IMR-90 (cell line): ENCODE measurements at regions not wholly inside any gene's neighbourhood (a gene's known extent, or its start where the extent isn't known, plus 50 kb on each side); places are given as distances from the start of the nearest gene placed in this dataset.

Experiments used
- ATAC-seq: fragments of 200-7000 bp; cut with Tn5 transposase; 2 replicates; pipeline ENCODE4 v1.9.1; 2020; ENCODE audit warnings: low read depth, mild to moderate bottlenecking, moderate library complexity
- BruUV-seq: library from RNA; stranded (reverse); fragments of 400-500 nt; replicated peaks from 2 replicates; lab custom pipeline; 2021; lab: Mats Ljungman, UMichigan
- CTCF ChIA-PET: fragments of 300-600 bp; formaldehyde crosslinking; extraction: SDS; loops from one replicate; lab custom pipeline; 2021; ENCODE audit warnings: antibody characterized with exemption; lab: Yijun Ruan, JAX
- POLR2A ChIA-PET: fragments of 300-600 bp; sonication (Branson Sonifier 250); formaldehyde crosslinking; loops from one replicate; lab custom pipeline; 2022; ENCODE audit warnings: antibody characterized with exemption; ENCODE audit not compliant: unreplicated experiment; lab: Charles Lee
- DNase-seq: peaks from one replicate; pipeline ENCODE4 v3.0.0; 2013
- H2AFZ ChIP-seq: replicated peaks from 2 replicates; pipeline ENCODE3; 2013; ENCODE audit warnings: low read length, mild to moderate bottlenecking; ENCODE audit not compliant: poor library complexity
- H2AK5ac ChIP-seq: 2 replicates; pipeline ENCODE4 v1.6.1; 2013; ENCODE audit warnings: low read depth, low read length, inconsistent platforms
- H2AK9ac ChIP-seq: replicated peaks from 2 replicates; pipeline ENCODE3; 2013; ENCODE audit warnings: mild to moderate bottlenecking, low read depth, low read length, moderate library complexity; ENCODE audit not compliant: poor library complexity
- H2BK120ac ChIP-seq: 2 replicates; pipeline ENCODE4 v1.6.1; 2013; ENCODE audit warnings: low read depth, low read length, inconsistent platforms
- H2BK15ac ChIP-seq: 3 replicates; pipeline ENCODE4 v1.6.1; 2013; ENCODE audit warnings: low read depth, low read length, inconsistent platforms
- H2BK20ac ChIP-seq: 2 replicates; pipeline ENCODE4 v1.6.1; 2013; ENCODE audit warnings: low read depth, mild to moderate bottlenecking, inconsistent platforms, low read length, moderate library complexity
- H2BK5ac ChIP-seq: 2 replicates; pipeline ENCODE4 v1.6.1; 2013; ENCODE audit warnings: mild to moderate bottlenecking, low read depth, low read length, inconsistent platforms; ENCODE audit not compliant: poor library complexity, severe bottlenecking
- H3K14ac ChIP-seq: replicated peaks from 2 replicates; pipeline ENCODE4 v1.6.1; 2013; ENCODE audit warnings: low read depth, low read length, inconsistent platforms
- H3K18ac ChIP-seq: 2 replicates; pipeline ENCODE4 v1.6.1; 2013; ENCODE audit warnings: low read depth, low read length, control low read depth
- H3K23ac ChIP-seq: 2 replicates; pipeline ENCODE4 v1.6.1; 2013; ENCODE audit warnings: low read depth, low read length, inconsistent platforms
- H3K27ac ChIP-seq: 2 replicates; pipeline ENCODE4 v1.5.1; 2013; ENCODE audit warnings: mild to moderate bottlenecking, control low read depth, low read length; ENCODE audit not compliant: insufficient read depth
- H3K27me3 ChIP-seq: 2 replicates; pipeline ENCODE4 v1.6.1; 2013; ENCODE audit warnings: low read length; ENCODE audit not compliant: control insufficient read depth, insufficient read depth
- H3K36me3 ChIP-seq: 2 replicates; pipeline ENCODE4 v1.6.1; 2013; ENCODE audit warnings: low read length, mixed read lengths; ENCODE audit not compliant: control insufficient read depth, insufficient read depth
- H3K4ac ChIP-seq: 2 replicates; pipeline ENCODE4 v1.6.1; 2013; ENCODE audit warnings: low read depth, low read length, inconsistent platforms
- H3K4me1 ChIP-seq: 2 replicates; pipeline ENCODE4 v1.6.1; 2013; ENCODE audit warnings: low read length, mixed read lengths; ENCODE audit not compliant: control insufficient read depth, insufficient read depth
- H3K4me2 ChIP-seq: 2 replicates; pipeline ENCODE4 v1.6.1; 2013; ENCODE audit warnings: low read depth, mild to moderate bottlenecking, control low read depth, low read length, moderate library complexity
- H3K4me3 ChIP-seq: 2 replicates; pipeline ENCODE4 v1.5.1; 2013; ENCODE audit warnings: low read depth, mild to moderate bottlenecking, control low read depth, low read length, moderate library complexity; ENCODE audit not compliant: insufficient read depth
- H3K56ac ChIP-seq: 2 replicates; pipeline ENCODE4 v1.6.1; 2013; ENCODE audit warnings: low read length, inconsistent platforms; ENCODE audit not compliant: insufficient read depth; ENCODE audit errors: extremely low read depth
- H3K79me1 ChIP-seq, 2 experiments: 2 replicates each; pipeline ENCODE4 v1.6.1; 2013; ENCODE audit warnings: low read length in 2 of 2, inconsistent platforms in 1 of 2, low read depth in 1 of 2
- H3K9ac ChIP-seq: 2 replicates; pipeline ENCODE4 v1.6.1; 2013; ENCODE audit warnings: low read depth, low read length, control low read depth
- H3K9me1 ChIP-seq: 2 replicates; pipeline ENCODE4 v1.6.1; 2013; ENCODE audit warnings: low read length, inconsistent platforms; ENCODE audit not compliant: insufficient read depth
- H3K9me3 ChIP-seq: 2 replicates; pipeline ENCODE4 v1.6.1; 2013; ENCODE audit warnings: low read length; ENCODE audit not compliant: control insufficient read depth, insufficient read depth
- H4K20me1 ChIP-seq: 2 replicates; pipeline ENCODE4 v1.6.1; 2013; ENCODE audit warnings: low read length, inconsistent platforms; ENCODE audit not compliant: insufficient read depth
- H4K5ac ChIP-seq: 2 replicates; pipeline ENCODE4 v1.6.1; 2013; ENCODE audit warnings: mild to moderate bottlenecking, low read depth, low read length, control low read depth
- H4K8ac ChIP-seq, 2 experiments: 2 replicates each; pipeline ENCODE4 v1.6.1; 2013; ENCODE audit warnings: low read depth in 2 of 2, low read length in 2 of 2, control low read depth in 1 of 2, inconsistent platforms in 1 of 2
- H4K91ac ChIP-seq: 2 replicates; pipeline ENCODE4 v1.6.1; 2013; ENCODE audit warnings: low read depth, low read length, inconsistent platforms; ENCODE audit not compliant: insufficient read depth
- BHLHE40 ChIP-seq: fragments of 150-350 bp; IDR thresholded peaks from 2 replicates; pipeline ENCODE4 v1.6.1; 2016; ENCODE audit warnings: mild to moderate bottlenecking, low read depth, low read length
- CEBPB ChIP-seq: IDR thresholded peaks from 2 replicates; pipeline ENCODE4 v1.6.1; 2012; ENCODE audit warnings: low read depth, low read length, improper control_type of control experiment
- CHD1 ChIP-seq: IDR thresholded peaks from 2 replicates; pipeline ENCODE4 v1.6.1; 2012; ENCODE audit warnings: low read depth, low read length, improper control_type of control experiment
- ELK1 ChIP-seq: fragments of 150-350 bp; IDR thresholded peaks from 2 replicates; pipeline ENCODE4 v1.6.1; 2016; ENCODE audit warnings: low read depth, mild to moderate bottlenecking, low read length, moderate library complexity, borderline replicate concordance
- FOS ChIP-seq: fragments of 150-350 bp; IDR thresholded peaks from 2 replicates; pipeline ENCODE4 v1.6.1; 2016; ENCODE audit warnings: low read depth, low read length
- MAFK ChIP-seq: IDR thresholded peaks from 2 replicates; pipeline ENCODE4 v1.6.1; 2012; ENCODE audit warnings: low read depth, low read length, improper control_type of control experiment
- MAZ ChIP-seq: IDR thresholded peaks from 2 replicates; pipeline ENCODE4 v1.6.1; 2012; ENCODE audit warnings: low read depth, mild to moderate bottlenecking, low read length, improper control_type of control experiment, moderate library complexity, borderline replicate concordance
- MXI1 ChIP-seq: IDR thresholded peaks from 2 replicates; pipeline ENCODE4 v1.6.1; 2012; ENCODE audit warnings: low read depth, mild to moderate bottlenecking, low read length, moderate library complexity, borderline replicate concordance
- NFE2L2 ChIP-seq: fragments of 150-350 bp; IDR thresholded peaks from 2 replicates; pipeline ENCODE4 v1.6.1; 2016; ENCODE audit warnings: low read depth, mild to moderate bottlenecking, low read length
- POLR2A ChIP-seq: IDR thresholded peaks from 2 replicates; pipeline ENCODE4 v1.6.1; 2012; ENCODE audit warnings: mild to moderate bottlenecking, low read depth, low read length
- RAD21 ChIP-seq: IDR thresholded peaks from 2 replicates; pipeline ENCODE4 v1.6.1; 2012; ENCODE audit warnings: low read length, improper control_type of control experiment
- RCOR1 ChIP-seq: IDR thresholded peaks from 2 replicates; pipeline ENCODE4 v1.6.1; 2012; ENCODE audit warnings: mild to moderate bottlenecking, low read length, improper control_type of control experiment; ENCODE audit not compliant: insufficient replicate concordance
- RFX5 ChIP-seq: IDR thresholded peaks from 2 replicates; pipeline ENCODE4 v1.8.0; 2012; ENCODE audit warnings: low read depth, mild to moderate bottlenecking, low read length, moderate library complexity
- SMC3 ChIP-seq: fragments of 150-350 bp; IDR thresholded peaks from 2 replicates; pipeline ENCODE4 v1.6.1; 2016; ENCODE audit warnings: low read depth, mild to moderate bottlenecking, antibody characterized with exemption, low read length, moderate library complexity
- USF2 ChIP-seq: fragments of 150-350 bp; IDR thresholded peaks from 2 replicates; pipeline ENCODE4 v1.6.1; 2017; ENCODE audit warnings: mild to moderate bottlenecking, antibody characterized with exemption, low read length, low read depth
- WGBS, 2 experiments: methylation state at CpG; one replicate each; pipeline versions ENCODE4 v1.1.5 to v1.1.7; 2013; ENCODE audit warnings: missing lambda C conversion rate in 2 of 2; ENCODE audit not compliant: insufficient read length in 1 of 2; ENCODE audit errors: extremely low coverage in 2 of 2; 5-methylcytosine and 5-hydroxymethylcytosine counted together
- dilution Hi-C: fragments of 300-500 bp; cut with HindIII; formaldehyde crosslinking; loops from one replicate; pipeline ENCODE4 v1.14.3; 2018; ENCODE audit warnings: low sequenced_read_pairs; ENCODE audit not compliant: unreplicated experiment
- in situ Hi-C: fragments of 300-500 bp; cut with MboI; formaldehyde crosslinking; loops from 3 replicates; pipeline ENCODE4 v1.14.3; 2019; ENCODE audit warnings: low sequenced_read_pairs, inconsistent platforms, mixed read lengths
- intact Hi-C: fragments of 100-400 bp; cut with micrococcal nuclease; formaldehyde crosslinking; loops from 2 replicates; pipeline ENCODE4 v1.10.0; 2022

GRCh38 chr17:69760562-69760961 lies 314.5 kb upstream of the KCNJ16 start (continued):
- no peak for TF ChIP-seq USF2

DNA sequence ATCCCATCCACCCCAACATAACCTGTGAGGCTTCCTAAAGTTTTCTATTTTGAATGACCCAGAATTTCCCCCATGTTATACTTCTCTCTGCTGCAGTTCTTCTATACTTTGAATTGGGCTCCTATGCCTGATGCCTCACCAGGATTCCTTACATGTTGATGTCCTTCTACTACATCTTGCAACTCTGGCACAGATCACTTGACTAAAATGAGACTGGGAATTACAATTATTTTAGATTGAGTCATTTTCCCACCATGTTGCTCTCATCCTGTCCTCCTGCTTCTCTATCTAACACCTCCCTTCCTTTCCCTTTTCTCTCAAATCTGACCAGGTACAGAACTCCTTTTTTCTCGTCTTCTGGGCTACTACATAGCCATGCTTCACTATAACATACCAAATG lies 314.0 kb upstream of the KCNJ16 start:
- peak; percentile 41 for DNase-seq
- H2BK20ac ChIP-seq = peak overlapping the region; percentile 99
- no peak for TF ChIP-seq SMC3
- TF ChIP-seq USF2 = no peak
- TF ChIP-seq CEBPB = no peak
- no peak for TF ChIP-seq MAFK
- TF ChIP-seq FOS = no peak
- TF ChIP-seq NFE2L2 = no peak
- no peak for TF ChIP-seq ELK1
- TF ChIP-seq POLR2A = no peak
- TF ChIP-seq MAZ = no peak
- no peak for TF ChIP-seq RAD21
- no peak for TF ChIP-seq MXI1
- no peak for TF ChIP-seq RCOR1
- TF ChIP-seq RFX5 = no peak
- TF ChIP-seq CHD1 = no peak
- TF ChIP-seq BHLHE40 = no peak

More for the DNA sequence above, 314.0 kb upstream of the KCNJ16 start:
- intact Hi-C loops (loop anchor here (5.0 kb wide), 2 partner anchors 169 to 234 kb away; no protein-coding TSS in a partner anchor), in situ Hi-C loops (no loop called here), dilution Hi-C loops (no loop called here)
- no peaks in the 10 kb centered on the region for H3K79me1 ChIP-seq
- H3K36me3 ChIP-seq = no peaks in the 10 kb centered on the region
- CTCF ChIA-PET = interaction anchor here (2.4 kb wide), 1 partner anchor 152 kb away, joined by 9 read pairs; no protein-coding TSS in a partner anchor
- H3K56ac ChIP-seq = peak overlapping the region; percentile 64; the same call in 1 of the 2 replicates
- H3K14ac ChIP-seq = peak overlapping the region; percentile 96
- H2AK5ac ChIP-seq = peak overlapping the region; percentile 90
- peak overlapping the region; percentile 77; the same call in 1 of the 2 replicates for H3K23ac ChIP-seq
- no peak for ATAC-seq
- no peak overlapping the region for H2AK9ac ChIP-seq
- H4K8ac ChIP-seq = peak overlapping the region; percentile 48 to 93
- H3K9me3 ChIP-seq = no peaks in the 10 kb centered on the region
- peak overlapping the region; percentile 94; the same call in 1 of the 2 replicates for H3K4ac ChIP-seq
- no CpG with 5 or more reads among the region's 1 CpG for WGBS, 2 experiments
- no peak overlapping the region for H2AFZ ChIP-seq
- peaks cover 2% of the 10 kb centered on the region; the same call in 1 of the 2 replicates for H3K9me1 ChIP-seq
- H3K27ac ChIP-seq = peak overlapping the region; percentile 73; the same call in 1 of the 2 replicates
- peak overlapping the region; percentile 95 for H4K5ac ChIP-seq
- H2BK15ac ChIP-seq = peak overlapping the region; percentile 87; the same call in 2 of the 3 replicates
- H3K4me3 ChIP-seq = no peak overlapping the region
- peak overlapping the region; percentile 98 for H2BK120ac ChIP-seq
- no peak overlapping the region for H3K9ac ChIP-seq
- H3K27me3 ChIP-seq = no peaks in the 10 kb centered on the region
- H3K4me1 ChIP-seq = peaks cover 20% of the 10 kb centered on the region
- BruUV-seq = no TSS peak
- H2BK5ac ChIP-seq = peak overlapping the region; percentile 99
- peak overlapping the region; percentile 96 for H4K91ac ChIP-seq
- H3K4me2 ChIP-seq = peak overlapping the region; percentile 34; the same call in 1 of the 2 replicates
- H3K18ac ChIP-seq = peak overlapping the region; percentile 100
- H4K20me1 ChIP-seq = no peaks in the 10 kb centered on the region
- POLR2A ChIA-PET = no interaction called here
